Smooth muscle cell (in vitro differentiated cells): ENCODE measurements at regions not wholly inside any gene's neighbourhood (a gene's known extent, or its start where the extent isn't known, plus 50 kb on each side); places are given as distances from the start of the nearest gene placed in this dataset.

Source experiments
- DNase-seq: peaks from one replicate; lab custom pipeline; 2025; ENCODE audit not compliant: unreplicated experiment; lab: John Stamatoyannopoulos, UW
- H2AFZ ChIP-seq: fragments of 200-600 bp; sonication (generic); 2 replicates; pipeline ENCODE4 v1.6.0; 2016; ENCODE audit warnings: antibody characterized with exemption, low read depth, mild to moderate bottlenecking
- H3F3A ChIP-seq: fragments of 200-600 bp; sonication (generic); 2 replicates; pipeline ENCODE4 v1.6.0; 2017; ENCODE audit warnings: antibody characterized with exemption, low read depth
- H3K27ac ChIP-seq: fragments of 200-600 bp; sonication (generic); 2 replicates; pipeline ENCODE4 v1.5.1; 2016; ENCODE audit warnings: low read depth, mild to moderate bottlenecking
- H3K27me3 ChIP-seq: fragments of 200-600 bp; sonication (generic); 2 replicates; pipeline ENCODE4 v1.6.1; 2016; ENCODE audit warnings: low read depth, mild to moderate bottlenecking
- H3K36me3 ChIP-seq: fragments of 200-600 bp; sonication (generic); 2 replicates; pipeline ENCODE4 v1.5.1; 2016; ENCODE audit warnings: low read depth
- H3K4me1 ChIP-seq: fragments of 200-600 bp; sonication (generic); 2 replicates; pipeline ENCODE4 v1.5.1; 2016; ENCODE audit warnings: low read depth
- H3K4me2 ChIP-seq: fragments of 200-600 bp; sonication (generic); 2 replicates; pipeline ENCODE4 v1.6.0; 2016; ENCODE audit warnings: mild to moderate bottlenecking
- H3K4me3 ChIP-seq: fragments of 200-600 bp; sonication (generic); 2 replicates; pipeline ENCODE4 v1.5.1; 2016; ENCODE audit warnings: mild to moderate bottlenecking
- H3K79me2 ChIP-seq: fragments of 200-600 bp; sonication (generic); 2 replicates; pipeline ENCODE4 v1.6.0; 2016; ENCODE audit warnings: low read depth, mild to moderate bottlenecking
- H3K9ac ChIP-seq: fragments of 200-600 bp; sonication (generic); 2 replicates; pipeline ENCODE4 v1.6.0; 2016; ENCODE audit warnings: low read depth
- H3K9me3 ChIP-seq: fragments of 200-600 bp; sonication (generic); replicated peaks from 2 replicates; pipeline ENCODE4 v1.5.1; 2016; ENCODE audit warnings: low read depth
- H4K20me1 ChIP-seq: fragments of 200-600 bp; sonication (generic); 2 replicates; pipeline ENCODE4 v1.6.0; 2016; ENCODE audit warnings: low read depth
- WGBS: methylation state at CpG from one replicate; pipeline ENCODE4 v1.1.7; 2016; ENCODE audit warnings: low lambda C conversion rate; 5-methylcytosine and 5-hydroxymethylcytosine counted together
- TF ChIP-seq, protein P1 (sequence below): fragments of 200-600 bp; sonication (generic); IDR thresholded peaks from 2 replicates; pipeline ENCODE4 v1.5.1; 2017; ENCODE audit warnings: borderline replicate concordance, mild to moderate bottlenecking, antibody characterized with exemption; ENCODE audit not compliant: insufficient read depth, poor library complexity, severe bottlenecking

DNA sequence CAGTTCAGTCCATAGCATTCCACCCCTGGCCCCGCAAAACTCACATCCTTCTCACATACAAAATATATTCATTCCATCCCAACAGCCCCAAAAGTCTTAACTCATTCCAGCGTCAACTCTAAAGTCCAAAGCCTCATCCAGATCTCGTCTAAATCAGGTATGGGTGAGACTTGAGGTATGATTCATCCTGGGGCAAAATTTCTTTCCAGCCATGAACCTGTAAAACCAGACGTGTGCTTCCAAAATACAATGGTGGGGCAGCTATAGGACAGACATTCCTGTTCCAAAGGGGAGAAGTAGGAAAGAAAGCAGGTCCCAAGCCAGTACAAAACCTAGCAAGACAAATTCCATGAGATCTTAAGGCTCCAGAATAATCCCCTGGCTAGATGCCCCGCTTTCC lies 76.9 kb downstream of the CLDN34 start:
- TF ChIP-seq, protein P1, sequence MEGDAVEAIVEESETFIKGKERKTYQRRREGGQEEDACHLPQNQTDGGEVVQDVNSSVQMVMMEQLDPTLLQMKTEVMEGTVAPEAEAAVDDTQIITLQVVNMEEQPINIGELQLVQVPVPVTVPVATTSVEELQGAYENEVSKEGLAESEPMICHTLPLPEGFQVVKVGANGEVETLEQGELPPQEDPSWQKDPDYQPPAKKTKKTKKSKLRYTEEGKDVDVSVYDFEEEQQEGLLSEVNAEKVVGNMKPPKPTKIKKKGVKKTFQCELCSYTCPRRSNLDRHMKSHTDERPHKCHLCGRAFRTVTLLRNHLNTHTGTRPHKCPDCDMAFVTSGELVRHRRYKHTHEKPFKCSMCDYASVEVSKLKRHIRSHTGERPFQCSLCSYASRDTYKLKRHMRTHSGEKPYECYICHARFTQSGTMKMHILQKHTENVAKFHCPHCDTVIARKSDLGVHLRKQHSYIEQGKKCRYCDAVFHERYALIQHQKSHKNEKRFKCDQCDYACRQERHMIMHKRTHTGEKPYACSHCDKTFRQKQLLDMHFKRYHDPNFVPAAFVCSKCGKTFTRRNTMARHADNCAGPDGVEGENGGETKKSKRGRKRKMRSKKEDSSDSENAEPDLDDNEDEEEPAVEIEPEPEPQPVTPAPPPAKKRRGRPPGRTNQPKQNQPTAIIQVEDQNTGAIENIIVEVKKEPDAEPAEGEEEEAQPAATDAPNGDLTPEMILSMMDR: no peak
- WGBS: 68% methylated on average over 5 of the region's 5 CpGs

DNA sequence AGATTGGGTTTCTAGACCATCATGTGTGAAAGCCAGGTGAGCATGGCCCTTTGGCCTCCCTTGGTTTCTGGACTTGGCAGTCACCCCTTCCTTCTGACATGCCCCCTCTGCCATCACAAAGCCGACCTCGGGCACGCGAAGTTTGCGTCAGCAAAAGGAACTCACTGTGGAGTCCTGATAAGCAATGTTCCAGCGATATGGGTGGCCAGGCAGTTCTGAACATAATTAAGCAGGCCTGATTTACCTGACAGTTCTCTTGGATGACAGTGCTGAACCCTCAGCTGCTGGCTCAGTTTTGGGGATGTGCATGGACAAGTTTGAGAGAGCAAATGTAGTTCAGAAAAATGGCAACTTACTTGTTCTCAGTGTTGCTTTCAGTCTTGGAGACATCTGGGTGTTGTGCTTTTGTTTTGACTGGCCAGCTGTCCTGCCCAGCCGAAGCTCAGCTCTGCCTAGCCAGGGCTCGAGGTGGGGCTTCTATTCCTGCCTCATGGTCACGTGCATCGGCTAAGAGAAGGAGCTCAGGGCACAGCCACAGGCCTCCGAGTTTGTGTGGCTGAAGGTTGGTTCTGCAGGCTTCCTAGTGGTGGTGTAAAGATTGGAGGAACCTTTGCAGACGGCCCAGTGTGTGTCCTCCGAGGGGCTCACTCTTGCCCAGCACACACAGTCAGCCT lies 78.3 kb downstream of the CLDN34 start:
- 77% methylated on average over 13 of the region's 13 CpGs for WGBS
- H3K4me1 ChIP-seq: peaks cover 3% of the 10 kb centered on the region
- H3K4me2 ChIP-seq: no peak overlapping the region

More for the DNA sequence above, 76.9 kb downstream of the CLDN34 start:
- no peaks in the 10 kb centered on the region for H3K27me3 ChIP-seq
- no peaks in the 10 kb centered on the region for H3K36me3 ChIP-seq
- DNase-seq: no peak
- H3K79me2 ChIP-seq: no peaks in the 10 kb centered on the region
- H3K9ac ChIP-seq: no peak overlapping the region
- H3F3A ChIP-seq: no peaks in the 10 kb centered on the region
- no peak overlapping the region for H2AFZ ChIP-seq
- peaks cover 3% of the 10 kb centered on the region for H3K4me1 ChIP-seq
- H3K4me2 ChIP-seq: no peak overlapping the region
- peaks cover 39% of the 10 kb centered on the region for H4K20me1 ChIP-seq
- no peak overlapping the region for H3K27ac ChIP-seq
- no peak overlapping the region for H3K4me3 ChIP-seq
- no peaks in the 10 kb centered on the region for H3K9me3 ChIP-seq

DNA sequence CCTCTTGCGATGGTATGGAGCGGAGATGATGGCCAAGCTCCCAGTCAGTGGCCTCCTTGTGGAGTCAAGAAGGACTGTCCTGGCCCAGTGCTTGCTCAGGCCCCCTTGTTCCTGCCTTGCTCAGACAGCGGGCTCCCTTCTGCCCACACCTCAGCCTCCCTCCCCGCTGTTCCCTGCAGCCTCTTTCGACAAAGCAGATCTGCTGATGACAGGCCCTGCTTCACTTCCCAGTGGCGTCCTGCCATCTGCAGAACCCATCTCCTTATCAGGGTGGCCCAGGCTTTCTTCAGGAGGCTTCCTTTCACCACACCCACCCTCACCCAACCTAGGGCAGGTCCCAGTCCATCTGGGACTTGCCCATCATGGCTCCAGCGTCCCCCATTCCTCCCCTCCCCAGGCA lies 80.0 kb downstream of the CLDN34 start:
- Histone ChIP-seq H3K27ac (no peak overlapping the region), H3K4me2 (no peak overlapping the region), H3K27me3 (no peaks in the 10 kb centered on the region), H3K4me1 (peaks cover 3% of the 10 kb centered on the region), H3K9me3 (no peaks in the 10 kb centered on the region), H2AFZ (no peak overlapping the region), H3K4me3 (no peak overlapping the region), H3K79me2 (no peaks in the 10 kb centered on the region), H3K36me3 (no peaks in the 10 kb centered on the region), H4K20me1 (peaks cover 43% of the 10 kb centered on the region), H3F3A (no peaks in the 10 kb centered on the region), H3K9ac (no peak overlapping the region)
- DNase-seq: no peak
- TF ChIP-seq, protein P1: no peak
- 85% methylated on average over 7 of the region's 7 CpGs for WGBS

More for the DNA sequence above, 78.3 kb downstream of the CLDN34 start:
- H3K27ac ChIP-seq: no peak overlapping the region
- no peaks in the 10 kb centered on the region for H3K9me3 ChIP-seq
- H3K36me3 ChIP-seq: no peaks in the 10 kb centered on the region
- peaks cover 47% of the 10 kb centered on the region for H4K20me1 ChIP-seq
- no peak for DNase-seq
- H2AFZ ChIP-seq: no peak overlapping the region
- no peaks in the 10 kb centered on the region for H3F3A ChIP-seq
- H3K4me3 ChIP-seq: no peak overlapping the region
- no peaks in the 10 kb centered on the region for H3K27me3 ChIP-seq
- H3K79me2 ChIP-seq: no peaks in the 10 kb centered on the region
- TF ChIP-seq, protein P1: no peak
- H3K9ac ChIP-seq: no peak overlapping the region

DNA sequence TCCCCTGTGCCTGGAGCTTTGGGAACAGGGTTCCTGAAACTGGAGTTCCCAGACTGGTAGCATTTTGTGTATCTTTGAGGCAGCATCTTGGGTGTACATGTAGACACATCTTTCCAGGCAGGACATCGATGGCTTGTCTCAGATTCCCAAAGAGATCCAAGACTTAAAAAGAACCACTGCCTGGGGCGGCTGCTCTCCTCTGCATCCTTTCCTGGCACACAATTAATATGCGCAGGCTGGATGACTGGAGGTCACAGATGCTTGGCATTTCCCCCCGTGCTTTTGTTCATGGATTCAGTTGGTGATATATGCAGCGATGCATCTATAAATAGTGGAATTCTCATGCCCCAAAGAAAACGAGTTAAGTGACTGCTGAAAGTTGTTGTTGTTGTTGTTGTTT lies 80.5 kb downstream of the CLDN34 start:
- Histone ChIP-seq H3F3A (no peaks in the 10 kb centered on the region), H3K4me3 (no peak overlapping the region), H3K36me3 (no peaks in the 10 kb centered on the region), H2AFZ (no peak overlapping the region), H3K9me3 (no peaks in the 10 kb centered on the region), H3K9ac (no peak overlapping the region), H3K79me2 (no peaks in the 10 kb centered on the region), H3K4me1 (peaks cover 3% of the 10 kb centered on the region), H3K4me2 (no peak overlapping the region), H3K27me3 (no peaks in the 10 kb centered on the region), H4K20me1 (peaks cover 45% of the 10 kb centered on the region), H3K27ac (no peak overlapping the region)
- no peak for DNase-seq
- WGBS: 78% methylated on average over 6 of the region's 6 CpGs
- TF ChIP-seq, protein P1: no peak
